GM19328 (cell line): ENCODE measurements at regions not wholly inside any gene's neighbourhood (a gene's known extent, or its start where the extent isn't known, plus 50 kb on each side); places are given as distances from the start of the nearest gene placed in this dataset.

ENCODE experiments used
- ATAC-seq: cut with Tn5 transposase; IDR thresholded peaks from one replicate; pipeline ENCODE4 v1.9.1; 2021; ENCODE audit warnings: mild to moderate bottlenecking, moderate library complexity; ENCODE audit not compliant: unreplicated experiment

GRCh38 chr1:30307182-30307581 is 416.2 kb downstream of the MATN1 start:
- no peak for ATAC-seq

GRCh38 chr1:30305519-30305918 is 417.9 kb downstream of the MATN1 start:
- ATAC-seq: no peak

- ATAC-seq: no peak
Observed at GRCh38 chr1:30305061-30305460, 418.3 kb downstream of the MATN1 start.

- no peak for ATAC-seq
Observed at GRCh38 chr1:30304080-30304479, 419.3 kb downstream of the MATN1 start.

GRCh38 chr1:30303387-30303786 is 420.0 kb downstream of the MATN1 start:
- ATAC-seq: no peak

GRCh38 chr1:30302858-30303257 is 420.5 kb downstream of the MATN1 start:
- no peak for ATAC-seq

- no peak for ATAC-seq
Observed at GRCh38 chr1:30300669-30301068, 422.7 kb downstream of the MATN1 start.

- ATAC-seq: no peak
Observed at GRCh38 chr1:30299393-30299792, 424.0 kb downstream of the MATN1 start.

GRCh38 chr1:30295674-30296073 is 427.7 kb downstream of the MATN1 start:
- no peak for ATAC-seq

GRCh38 chr1:30295266-30295665 is 428.1 kb downstream of the MATN1 start:
- no peak for ATAC-seq

GRCh38 chr1:30294508-30294907 is 428.9 kb downstream of the MATN1 start:
- ATAC-seq: no peak

GRCh38 chr1:30292451-30292850 is 430.9 kb downstream of the MATN1 start:
- no peak for ATAC-seq

GRCh38 chr1:30291526-30291925 is 431.9 kb downstream of the MATN1 start:
- no peak for ATAC-seq

- no peak for ATAC-seq
Observed at GRCh38 chr1:30290581-30290980, 432.8 kb downstream of the MATN1 start.

- ATAC-seq: no peak
Observed at GRCh38 chr1:30287976-30288375, 435.4 kb downstream of the MATN1 start.

GRCh38 chr1:30286988-30287839 is 436.2 kb downstream of the MATN1 start:
- no peak for ATAC-seq

GRCh38 chr1:30286241-30286987 is 437.0 kb downstream of the MATN1 start:
- no peak for ATAC-seq

- no peak for ATAC-seq
Observed at GRCh38 chr1:30285501-30285932, 437.9 kb downstream of the MATN1 start.

GRCh38 chr1:30284728-30285475 is 438.5 kb downstream of the MATN1 start:
- no peak for ATAC-seq

- no peak for ATAC-seq
Observed at GRCh38 chr1:30284226-30284625, 439.2 kb downstream of the MATN1 start.

- no peak for ATAC-seq
Observed at GRCh38 chr1:30283199-30283962, 440.0 kb downstream of the MATN1 start.
